GM23248 (cell line): ENCODE measurements at regions not wholly inside any gene's neighbourhood (a gene's known extent, or its start where the extent isn't known, plus 50 kb on each side); places are given as distances from the start of the nearest gene placed in this dataset.

Experiments
- DNase-seq: peaks from one replicate; pipeline ENCODE4 v3.0.0-alpha.2; 2015
- H2AFZ ChIP-seq: fragments of 200-600 bp; sonication (generic); 2 replicates; pipeline ENCODE4 v1.6.1; 2016; ENCODE audit warnings: antibody characterized with exemption
- H3F3A ChIP-seq: fragments of 200-600 bp; sonication (generic); 2 replicates; pipeline ENCODE4 v1.6.1; 2016; ENCODE audit warnings: mild to moderate bottlenecking, antibody characterized with exemption, mixed run types; ENCODE audit not compliant: insufficient read depth
- H3K27ac ChIP-seq: fragments of 200-600 bp; sonication (generic); 2 replicates; pipeline ENCODE4 v1.5.1; 2016; ENCODE audit warnings: mild to moderate bottlenecking
- H3K27me3 ChIP-seq: fragments of 200-600 bp; sonication (generic); replicated peaks from 2 replicates; pipeline ENCODE4 v1.6.1; 2016; ENCODE audit warnings: mild to moderate bottlenecking; ENCODE audit not compliant: insufficient read depth
- H3K36me3 ChIP-seq: fragments of 200-600 bp; sonication (generic); 2 replicates; pipeline ENCODE4 v1.6.1; 2016; ENCODE audit warnings: low read depth, mild to moderate bottlenecking
- H3K4me1 ChIP-seq: fragments of 200-600 bp; sonication (generic); 2 replicates; pipeline ENCODE4 v1.6.1; 2016; ENCODE audit warnings: mild to moderate bottlenecking; ENCODE audit not compliant: insufficient read depth
- H3K4me2 ChIP-seq: fragments of 200-600 bp; sonication (generic); one replicate; pipeline ENCODE4 v1.6.1; 2016; ENCODE audit warnings: mild to moderate bottlenecking; ENCODE audit not compliant: unreplicated experiment
- H3K4me3 ChIP-seq: fragments of 200-600 bp; sonication (generic); 2 replicates; pipeline ENCODE4 v1.5.1; 2016; ENCODE audit warnings: mild to moderate bottlenecking
- H3K79me2 ChIP-seq: fragments of 200-600 bp; sonication (generic); 2 replicates; pipeline ENCODE4 v1.6.1; 2016; ENCODE audit warnings: mild to moderate bottlenecking; ENCODE audit not compliant: insufficient read depth
- H3K9ac ChIP-seq: fragments of 200-600 bp; sonication (generic); 2 replicates; pipeline ENCODE4 v1.6.1; 2016; ENCODE audit warnings: mild to moderate bottlenecking
- H3K9me2 ChIP-seq: fragments of 200-600 bp; sonication (generic); 2 replicates; pipeline ENCODE4 v1.6.1; 2016; ENCODE audit warnings: mixed run types, mild to moderate bottlenecking, moderate library complexity; ENCODE audit not compliant: insufficient read depth
- H3K9me3 ChIP-seq: fragments of 200-600 bp; sonication (generic); one replicate; pipeline ENCODE4 v1.6.1; 2017; ENCODE audit warnings: low read depth
- H4K20me1 ChIP-seq: fragments of 200-600 bp; sonication (generic); 2 replicates; pipeline ENCODE4 v1.6.0; 2016; ENCODE audit not compliant: insufficient read depth
- EZH2 ChIP-seq: fragments of 200-600 bp; sonication (generic); IDR thresholded peaks from 2 replicates; pipeline ENCODE4 v1.6.1; 2018; ENCODE audit warnings: antibody characterized with exemption, mild to moderate bottlenecking; ENCODE audit not compliant: insufficient read depth, poor library complexity, severe bottlenecking
- EZH2phosphoT487 ChIP-seq: fragments of 200-600 bp; sonication (generic); IDR thresholded peaks from 2 replicates; pipeline ENCODE4 v1.6.1; 2018; ENCODE audit warnings: antibody characterized with exemption, moderate library complexity, mild to moderate bottlenecking, low read depth; ENCODE audit not compliant: insufficient read depth
- WGBS, 2 experiments: methylation state at CpG; one replicate each; pipeline ENCODE4 v1.1.6; 2015 to 2017; ENCODE audit warnings: low lambda C conversion rate in 2 of 2, low coverage in 1 of 2; ENCODE audit errors: missing lambda C conversion rate in 2 of 2; 5-methylcytosine and 5-hydroxymethylcytosine counted together
- in situ Hi-C: fragments of 300-500 bp; cut with MboI; formaldehyde crosslinking; loops from 2 replicates; pipeline ENCODE4 v1.15.0; 2020

DNA sequence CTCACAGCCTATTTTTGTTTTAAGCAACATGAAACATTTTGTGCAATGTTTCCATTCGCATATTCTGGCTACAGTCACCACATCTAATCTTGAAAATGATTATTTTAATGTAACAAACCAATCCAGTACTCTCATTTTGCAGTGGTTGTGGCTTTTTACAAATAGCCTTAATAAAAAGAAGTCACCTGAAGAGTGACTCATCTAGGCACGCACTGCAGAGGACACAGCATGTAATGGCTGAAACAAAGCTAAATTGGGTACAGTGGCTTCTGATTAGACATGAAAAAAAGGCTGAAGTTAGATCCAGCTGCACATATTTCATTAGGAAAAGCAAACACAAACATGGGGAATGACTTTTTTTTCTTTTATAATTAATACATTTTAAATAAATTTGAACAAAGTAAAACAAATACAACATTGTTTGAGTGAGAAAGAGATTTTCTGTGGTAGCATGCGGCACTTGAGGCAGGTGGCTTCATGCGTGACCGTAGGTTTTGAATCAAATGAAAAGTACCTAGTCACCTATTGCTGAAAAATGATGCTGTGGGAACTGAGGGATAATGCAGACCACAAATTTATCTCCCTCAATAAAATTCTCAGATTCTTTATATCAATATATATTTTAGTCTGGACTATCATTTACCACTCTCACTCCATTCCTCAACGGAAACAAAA is 240.8 kb upstream of the DDX53 start:
- no peaks in the 10 kb centered on the region for H3K4me1 ChIP-seq
- in situ Hi-C loops = no loop called here
- H3K9me3 ChIP-seq = no peaks in the 10 kb centered on the region
- H3K9me2 ChIP-seq = no peaks in the 10 kb centered on the region
- no peaks in the 10 kb centered on the region for H3K36me3 ChIP-seq
- DNase-seq = no peak
- H3K27ac ChIP-seq = no peak overlapping the region
- no peak overlapping the region for H3K9ac ChIP-seq
- 85 to 87% methylated on average over 6 of the region's 6 CpGs for WGBS, 2 experiments
- no peaks in the 10 kb centered on the region for H3K27me3 ChIP-seq
- no peaks in the 10 kb centered on the region for H4K20me1 ChIP-seq
- no peak overlapping the region for H3K4me3 ChIP-seq
- no peaks in the 10 kb centered on the region for H3K79me2 ChIP-seq
- no peak for TF ChIP-seq EZH2
- TF ChIP-seq EZH2phosphoT487 = no peak
- H3K4me2 ChIP-seq = no peak overlapping the region
- H3F3A ChIP-seq = no peaks in the 10 kb centered on the region
- H2AFZ ChIP-seq = no peak overlapping the region

- Histone ChIP-seq H3F3A (no peaks in the 10 kb centered on the region), H3K36me3 (no peaks in the 10 kb centered on the region), H3K27ac (no peak overlapping the region), H3K4me3 (no peak overlapping the region), H3K9me3 (no peaks in the 10 kb centered on the region), H3K27me3 (no peaks in the 10 kb centered on the region), H3K9ac (no peak overlapping the region), H3K9me2 (no peaks in the 10 kb centered on the region), H3K79me2 (no peaks in the 10 kb centered on the region), H4K20me1 (no peaks in the 10 kb centered on the region), H2AFZ (no peak overlapping the region), H3K4me2 (no peak overlapping the region), H3K4me1 (no peaks in the 10 kb centered on the region)
- TF ChIP-seq EZH2phosphoT487 (no peak), EZH2 (no peak)
- in situ Hi-C loops = no loop called here
- no peak for DNase-seq
These were observed 239.2 kb upstream of the DDX53 start for GRCh38 chrX:22760513-22761057.

DNA sequence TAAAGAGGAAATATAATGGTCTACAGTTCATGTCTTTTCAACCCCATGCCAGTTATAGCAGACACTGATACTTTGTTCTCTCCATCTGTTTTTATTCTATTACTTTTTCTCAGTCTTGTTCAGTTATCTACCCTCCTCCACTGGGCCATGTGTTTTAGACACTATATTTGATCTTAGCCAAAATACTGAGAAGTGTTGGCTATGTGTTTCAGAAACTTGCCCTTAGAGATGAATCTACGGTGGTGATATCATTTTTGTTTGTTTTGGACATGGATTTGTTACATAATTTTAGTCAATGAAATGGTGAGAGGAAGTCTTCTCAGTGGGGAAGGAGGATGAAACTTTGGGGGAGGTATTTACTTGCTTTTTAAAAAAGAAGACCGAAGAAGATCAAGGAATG is 211.5 kb upstream of the DDX53 start:
- Histone ChIP-seq H3K9me3 (no peaks in the 10 kb centered on the region), H3K27me3 (no peaks in the 10 kb centered on the region), H3K4me1 (no peaks in the 10 kb centered on the region), H2AFZ (no peak overlapping the region), H3K27ac (no peak overlapping the region), H3K4me2 (no peak overlapping the region), H3K79me2 (no peaks in the 10 kb centered on the region), H3F3A (no peaks in the 10 kb centered on the region), H3K4me3 (no peak overlapping the region), H3K9me2 (no peaks in the 10 kb centered on the region), H3K9ac (no peak overlapping the region), H3K36me3 (no peaks in the 10 kb centered on the region), H4K20me1 (no peaks in the 10 kb centered on the region)
- in situ Hi-C loops = no loop called here
- TF ChIP-seq EZH2 = no peak
- no peak for TF ChIP-seq EZH2phosphoT487
- WGBS, 2 experiments = 75 to 77% methylated on average over 2 of the region's 2 CpGs
- DNase-seq = no peak

- Histone ChIP-seq H3F3A (peaks cover 3% of the 10 kb centered on the region; the same call in 1 of the 2 replicates), H3K36me3 (no peaks in the 10 kb centered on the region), H4K20me1 (no peaks in the 10 kb centered on the region), H3K79me2 (no peaks in the 10 kb centered on the region), H3K9me2 (no peaks in the 10 kb centered on the region), H2AFZ (no peak overlapping the region), H3K9ac (no peak overlapping the region), H3K9me3 (no peaks in the 10 kb centered on the region), H3K4me2 (no peak overlapping the region), H3K27me3 (no peaks in the 10 kb centered on the region), H3K27ac (no peak overlapping the region), H3K4me1 (peaks cover 8% of the 10 kb centered on the region; the same call in 1 of the 2 replicates), H3K4me3 (no peak overlapping the region)
- no peak for DNase-seq
- TF ChIP-seq EZH2phosphoT487 = no peak
- no peak for TF ChIP-seq EZH2
- in situ Hi-C loops = no loop called here
- WGBS, 2 experiments = 61 to 66% methylated on average over 5 of the region's 5 CpGs
These were observed 204.1 kb upstream of the DDX53 start for GRCh38 chrX:22795671-22796070.

- peak; percentile 88 for DNase-seq
- Histone ChIP-seq H3K36me3 (no peaks in the 10 kb centered on the region), H2AFZ (no peak overlapping the region), H3F3A (peaks cover 14% of the 10 kb centered on the region; the same call in 1 of the 2 replicates), H4K20me1 (no peaks in the 10 kb centered on the region), H3K4me1 (peaks cover 17% of the 10 kb centered on the region), H3K27me3 (no peaks in the 10 kb centered on the region), H3K9me3 (no peaks in the 10 kb centered on the region), H3K9me2 (no peaks in the 10 kb centered on the region), H3K4me3 (peak overlapping the region; percentile 40; the same call in 1 of the 2 replicates), H3K4me2 (peak overlapping the region; percentile 47), H3K79me2 (no peaks in the 10 kb centered on the region), H3K9ac (peak overlapping the region; percentile 33; the same call in 1 of the 2 replicates), H3K27ac (peak overlapping the region; percentile 79)
- 0% methylated on average over 4 of the region's 4 CpGs for WGBS, 2 experiments
- no peak for TF ChIP-seq EZH2
- in situ Hi-C loops = no loop called here
These were observed 199.4 kb upstream of the DDX53 start for GRCh38 chrX:22800360-22800759.
